IMR-90 (cell line): ENCODE measurements at regions not wholly inside any gene's neighbourhood (a gene's known extent, or its start where the extent isn't known, plus 50 kb on each side); places are given as distances from the start of the nearest gene placed in this dataset.

Source experiments
- ATAC-seq: fragments of 200-7000 bp; cut with Tn5 transposase; 2 replicates; pipeline ENCODE4 v1.9.1; 2020; ENCODE audit warnings: low read depth, mild to moderate bottlenecking, moderate library complexity
- BruUV-seq: library from RNA; stranded (reverse); fragments of 400-500 nt; replicated peaks from 2 replicates; lab custom pipeline; 2021; lab: Mats Ljungman, UMichigan
- CTCF ChIA-PET: fragments of 300-600 bp; formaldehyde crosslinking; extraction: SDS; loops from one replicate; lab custom pipeline; 2021; ENCODE audit warnings: antibody characterized with exemption; lab: Yijun Ruan, JAX
- POLR2A ChIA-PET: fragments of 300-600 bp; sonication (Branson Sonifier 250); formaldehyde crosslinking; loops from one replicate; lab custom pipeline; 2022; ENCODE audit warnings: antibody characterized with exemption; ENCODE audit not compliant: unreplicated experiment; lab: Charles Lee
- DNase-seq: peaks from one replicate; pipeline ENCODE4 v3.0.0; 2013
- H2AFZ ChIP-seq: replicated peaks from 2 replicates; pipeline ENCODE3; 2013; ENCODE audit warnings: low read length, mild to moderate bottlenecking; ENCODE audit not compliant: poor library complexity
- H2AK5ac ChIP-seq: 2 replicates; pipeline ENCODE4 v1.6.1; 2013; ENCODE audit warnings: low read depth, low read length, inconsistent platforms
- H2AK9ac ChIP-seq: replicated peaks from 2 replicates; pipeline ENCODE3; 2013; ENCODE audit warnings: mild to moderate bottlenecking, low read depth, low read length, moderate library complexity; ENCODE audit not compliant: poor library complexity
- H2BK120ac ChIP-seq: 2 replicates; pipeline ENCODE4 v1.6.1; 2013; ENCODE audit warnings: low read depth, low read length, inconsistent platforms
- H2BK15ac ChIP-seq: 3 replicates; pipeline ENCODE4 v1.6.1; 2013; ENCODE audit warnings: low read depth, low read length, inconsistent platforms
- H2BK20ac ChIP-seq: 2 replicates; pipeline ENCODE4 v1.6.1; 2013; ENCODE audit warnings: low read depth, mild to moderate bottlenecking, inconsistent platforms, low read length, moderate library complexity
- H2BK5ac ChIP-seq: 2 replicates; pipeline ENCODE4 v1.6.1; 2013; ENCODE audit warnings: mild to moderate bottlenecking, low read depth, low read length, inconsistent platforms; ENCODE audit not compliant: poor library complexity, severe bottlenecking
- H3K14ac ChIP-seq: replicated peaks from 2 replicates; pipeline ENCODE4 v1.6.1; 2013; ENCODE audit warnings: low read depth, low read length, inconsistent platforms
- H3K18ac ChIP-seq: 2 replicates; pipeline ENCODE4 v1.6.1; 2013; ENCODE audit warnings: low read depth, low read length, control low read depth
- H3K23ac ChIP-seq: 2 replicates; pipeline ENCODE4 v1.6.1; 2013; ENCODE audit warnings: low read depth, low read length, inconsistent platforms
- H3K27ac ChIP-seq: 2 replicates; pipeline ENCODE4 v1.5.1; 2013; ENCODE audit warnings: mild to moderate bottlenecking, control low read depth, low read length; ENCODE audit not compliant: insufficient read depth
- H3K27me3 ChIP-seq: 2 replicates; pipeline ENCODE4 v1.6.1; 2013; ENCODE audit warnings: low read length; ENCODE audit not compliant: control insufficient read depth, insufficient read depth
- H3K36me3 ChIP-seq: 2 replicates; pipeline ENCODE4 v1.6.1; 2013; ENCODE audit warnings: low read length, mixed read lengths; ENCODE audit not compliant: control insufficient read depth, insufficient read depth
- H3K4ac ChIP-seq: 2 replicates; pipeline ENCODE4 v1.6.1; 2013; ENCODE audit warnings: low read depth, low read length, inconsistent platforms
- H3K4me1 ChIP-seq: 2 replicates; pipeline ENCODE4 v1.6.1; 2013; ENCODE audit warnings: low read length, mixed read lengths; ENCODE audit not compliant: control insufficient read depth, insufficient read depth
- H3K4me2 ChIP-seq: 2 replicates; pipeline ENCODE4 v1.6.1; 2013; ENCODE audit warnings: low read depth, mild to moderate bottlenecking, control low read depth, low read length, moderate library complexity
- H3K4me3 ChIP-seq: 2 replicates; pipeline ENCODE4 v1.5.1; 2013; ENCODE audit warnings: low read depth, mild to moderate bottlenecking, control low read depth, low read length, moderate library complexity; ENCODE audit not compliant: insufficient read depth
- H3K56ac ChIP-seq: 2 replicates; pipeline ENCODE4 v1.6.1; 2013; ENCODE audit warnings: low read length, inconsistent platforms; ENCODE audit not compliant: insufficient read depth; ENCODE audit errors: extremely low read depth
- H3K79me1 ChIP-seq, 2 experiments: 2 replicates each; pipeline ENCODE4 v1.6.1; 2013; ENCODE audit warnings: low read length in 2 of 2, inconsistent platforms in 1 of 2, low read depth in 1 of 2
- H3K9ac ChIP-seq: 2 replicates; pipeline ENCODE4 v1.6.1; 2013; ENCODE audit warnings: low read depth, low read length, control low read depth
- H3K9me1 ChIP-seq: 2 replicates; pipeline ENCODE4 v1.6.1; 2013; ENCODE audit warnings: low read length, inconsistent platforms; ENCODE audit not compliant: insufficient read depth
- H3K9me3 ChIP-seq: 2 replicates; pipeline ENCODE4 v1.6.1; 2013; ENCODE audit warnings: low read length; ENCODE audit not compliant: control insufficient read depth, insufficient read depth
- H4K20me1 ChIP-seq: 2 replicates; pipeline ENCODE4 v1.6.1; 2013; ENCODE audit warnings: low read length, inconsistent platforms; ENCODE audit not compliant: insufficient read depth
- H4K5ac ChIP-seq: 2 replicates; pipeline ENCODE4 v1.6.1; 2013; ENCODE audit warnings: mild to moderate bottlenecking, low read depth, low read length, control low read depth
- H4K8ac ChIP-seq, 2 experiments: 2 replicates each; pipeline ENCODE4 v1.6.1; 2013; ENCODE audit warnings: low read depth in 2 of 2, low read length in 2 of 2, control low read depth in 1 of 2, inconsistent platforms in 1 of 2
- H4K91ac ChIP-seq: 2 replicates; pipeline ENCODE4 v1.6.1; 2013; ENCODE audit warnings: low read depth, low read length, inconsistent platforms; ENCODE audit not compliant: insufficient read depth
- BHLHE40 ChIP-seq: fragments of 150-350 bp; IDR thresholded peaks from 2 replicates; pipeline ENCODE4 v1.6.1; 2016; ENCODE audit warnings: mild to moderate bottlenecking, low read depth, low read length
- CEBPB ChIP-seq: IDR thresholded peaks from 2 replicates; pipeline ENCODE4 v1.6.1; 2012; ENCODE audit warnings: low read depth, low read length, improper control_type of control experiment
- FOS ChIP-seq: fragments of 150-350 bp; IDR thresholded peaks from 2 replicates; pipeline ENCODE4 v1.6.1; 2016; ENCODE audit warnings: low read depth, low read length
- MAZ ChIP-seq: IDR thresholded peaks from 2 replicates; pipeline ENCODE4 v1.6.1; 2012; ENCODE audit warnings: low read depth, mild to moderate bottlenecking, low read length, improper control_type of control experiment, moderate library complexity, borderline replicate concordance
- RAD21 ChIP-seq: IDR thresholded peaks from 2 replicates; pipeline ENCODE4 v1.6.1; 2012; ENCODE audit warnings: low read length, improper control_type of control experiment
- RFX5 ChIP-seq: IDR thresholded peaks from 2 replicates; pipeline ENCODE4 v1.8.0; 2012; ENCODE audit warnings: low read depth, mild to moderate bottlenecking, low read length, moderate library complexity
- SMC3 ChIP-seq: fragments of 150-350 bp; IDR thresholded peaks from 2 replicates; pipeline ENCODE4 v1.6.1; 2016; ENCODE audit warnings: low read depth, mild to moderate bottlenecking, antibody characterized with exemption, low read length, moderate library complexity
- WGBS, 2 experiments: methylation state at CpG; one replicate each; pipeline versions ENCODE4 v1.1.5 to v1.1.7; 2013; ENCODE audit warnings: missing lambda C conversion rate in 2 of 2; ENCODE audit not compliant: insufficient read length in 1 of 2; ENCODE audit errors: extremely low coverage in 2 of 2; 5-methylcytosine and 5-hydroxymethylcytosine counted together
- dilution Hi-C: fragments of 300-500 bp; cut with HindIII; formaldehyde crosslinking; loops from one replicate; pipeline ENCODE4 v1.14.3; 2018; ENCODE audit warnings: low sequenced_read_pairs; ENCODE audit not compliant: unreplicated experiment
- in situ Hi-C: fragments of 300-500 bp; cut with MboI; formaldehyde crosslinking; loops from 3 replicates; pipeline ENCODE4 v1.14.3; 2019; ENCODE audit warnings: low sequenced_read_pairs, inconsistent platforms, mixed read lengths
- intact Hi-C: fragments of 100-400 bp; cut with micrococcal nuclease; formaldehyde crosslinking; loops from 2 replicates; pipeline ENCODE4 v1.10.0; 2022
- TF ChIP-seq, protein P1 (sequence below): fragments of 150-350 bp; IDR thresholded peaks from 2 replicates; pipeline ENCODE4 v1.6.1; 2017; ENCODE audit warnings: mild to moderate bottlenecking, antibody characterized with exemption, low read length, low read depth
- TF ChIP-seq, protein P2 (sequence below): conservative IDR thresholded peaks from 2 replicates; pipeline ENCODE4 v1.5.1; 2012; ENCODE audit warnings: mild to moderate bottlenecking, low read depth, low read length, improper control_type of control experiment

DNA sequence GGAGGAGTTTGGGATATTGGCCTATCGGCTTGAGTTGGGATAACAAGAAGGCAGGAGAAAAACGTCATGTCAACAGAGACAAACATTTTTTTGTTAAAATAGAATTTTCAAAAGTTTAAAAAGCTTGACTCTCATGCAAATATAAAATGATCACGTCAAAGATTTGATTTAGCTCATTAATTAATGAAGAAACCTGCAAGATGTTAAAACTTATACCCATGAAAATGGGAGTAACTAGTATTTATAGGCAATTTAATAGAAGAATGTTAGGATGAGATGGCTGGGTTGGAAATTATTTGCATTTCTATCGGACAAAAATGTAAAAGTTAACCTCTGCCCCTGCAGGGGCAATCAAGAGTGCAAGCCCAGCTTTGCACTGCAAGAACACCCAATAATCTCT is 184.6 kb upstream of the BCOR start:
- peaks cover 2% of the 10 kb centered on the region; the same call in 1 of the 2 replicates for H3K27me3 ChIP-seq
- H3K27ac ChIP-seq: no peak overlapping the region
- no peak overlapping the region for H3K18ac ChIP-seq
- in situ Hi-C loops (no loop called here), intact Hi-C loops (no loop called here), dilution Hi-C loops (no loop called here)
- H3K9me3 ChIP-seq: peaks cover 4% of the 10 kb centered on the region; the same call in 1 of the 2 replicates
- TF ChIP-seq CEBPB (no peak), SMC3 (no peak), RAD21 (no peak), BHLHE40 (no peak), MAZ (no peak), RFX5 (no peak), FOS (no peak)
- TF ChIP-seq, protein P1, sequence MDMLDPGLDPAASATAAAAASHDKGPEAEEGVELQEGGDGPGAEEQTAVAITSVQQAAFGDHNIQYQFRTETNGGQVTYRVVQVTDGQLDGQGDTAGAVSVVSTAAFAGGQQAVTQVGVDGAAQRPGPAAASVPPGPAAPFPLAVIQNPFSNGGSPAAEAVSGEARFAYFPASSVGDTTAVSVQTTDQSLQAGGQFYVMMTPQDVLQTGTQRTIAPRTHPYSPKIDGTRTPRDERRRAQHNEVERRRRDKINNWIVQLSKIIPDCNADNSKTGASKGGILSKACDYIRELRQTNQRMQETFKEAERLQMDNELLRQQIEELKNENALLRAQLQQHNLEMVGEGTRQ: no peak
- TF ChIP-seq, protein P2, sequence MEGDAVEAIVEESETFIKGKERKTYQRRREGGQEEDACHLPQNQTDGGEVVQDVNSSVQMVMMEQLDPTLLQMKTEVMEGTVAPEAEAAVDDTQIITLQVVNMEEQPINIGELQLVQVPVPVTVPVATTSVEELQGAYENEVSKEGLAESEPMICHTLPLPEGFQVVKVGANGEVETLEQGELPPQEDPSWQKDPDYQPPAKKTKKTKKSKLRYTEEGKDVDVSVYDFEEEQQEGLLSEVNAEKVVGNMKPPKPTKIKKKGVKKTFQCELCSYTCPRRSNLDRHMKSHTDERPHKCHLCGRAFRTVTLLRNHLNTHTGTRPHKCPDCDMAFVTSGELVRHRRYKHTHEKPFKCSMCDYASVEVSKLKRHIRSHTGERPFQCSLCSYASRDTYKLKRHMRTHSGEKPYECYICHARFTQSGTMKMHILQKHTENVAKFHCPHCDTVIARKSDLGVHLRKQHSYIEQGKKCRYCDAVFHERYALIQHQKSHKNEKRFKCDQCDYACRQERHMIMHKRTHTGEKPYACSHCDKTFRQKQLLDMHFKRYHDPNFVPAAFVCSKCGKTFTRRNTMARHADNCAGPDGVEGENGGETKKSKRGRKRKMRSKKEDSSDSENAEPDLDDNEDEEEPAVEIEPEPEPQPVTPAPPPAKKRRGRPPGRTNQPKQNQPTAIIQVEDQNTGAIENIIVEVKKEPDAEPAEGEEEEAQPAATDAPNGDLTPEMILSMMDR: no peak
- H2AK9ac ChIP-seq: no peak overlapping the region
- DNase-seq (no peak), ATAC-seq (no peak)
- H3K79me1 ChIP-seq: no peaks in the 10 kb centered on the region
- H3K4me3 ChIP-seq: no peak overlapping the region
- no peaks in the 10 kb centered on the region for H3K9me1 ChIP-seq
- H3K23ac ChIP-seq: no peak overlapping the region
- no peaks in the 10 kb centered on the region for H3K36me3 ChIP-seq
- no peak overlapping the region for H4K91ac ChIP-seq
- no peak overlapping the region for H3K9ac ChIP-seq
- H2BK120ac ChIP-seq: no peak overlapping the region
- no peak overlapping the region for H4K8ac ChIP-seq
- no peak overlapping the region for H2BK5ac ChIP-seq
- H2BK20ac ChIP-seq: no peak overlapping the region
- no peak overlapping the region for H3K4me2 ChIP-seq
- ChIA-PET POLR2A (interaction anchor here (0.5 kb wide), 1 partner anchor 28 kb away, joined by 3 read pairs; no protein-coding TSS in a partner anchor), CTCF (no interaction called here)
- H2AK5ac ChIP-seq: no peak overlapping the region
- no peak overlapping the region for H3K4ac ChIP-seq
- no peak overlapping the region for H2AFZ ChIP-seq
- H4K20me1 ChIP-seq: no peaks in the 10 kb centered on the region
- H3K56ac ChIP-seq: no peak overlapping the region
- no peaks in the 10 kb centered on the region; the same call in 1 of the 2 replicates for H3K4me1 ChIP-seq
- H2BK15ac ChIP-seq: no peak overlapping the region
- WGBS, 2 experiments: no CpG with 5 or more reads among the region's 4 CpGs
- no TSS peak for BruUV-seq
- no peak overlapping the region for H3K14ac ChIP-seq
- H4K5ac ChIP-seq: no peak overlapping the region
